H1 (cell line): ENCODE measurements at regions not wholly inside any gene's neighbourhood (a gene's known extent, or its start where the extent isn't known, plus 50 kb on each side); places are given as distances from the start of the nearest gene placed in this dataset.

Experiments
- EGR1 ChIP-seq: IDR thresholded peaks from 2 replicates; pipeline ENCODE4 v1.6.1; 2011; ENCODE audit warnings: low read depth, low read length, borderline replicate concordance
- EP300 ChIP-seq, 2 experiments: IDR thresholded peaks; 1 replicate in 1 of 2; 2 replicates in 1 of 2; pipeline ENCODE4 v1.6.1; 2011 to 2012; ENCODE audit warnings: low read depth in 2 of 2, low read length in 2 of 2, mild to moderate bottlenecking in 2 of 2, borderline replicate concordance in 1 of 2, inconsistent platforms in 1 of 2, moderate library complexity in 1 of 2
- EZH2 ChIP-seq: fragments of 200-600 bp; sonication (generic); IDR thresholded peaks from 2 replicates; pipeline ENCODE4 v1.7.1; 2012; ENCODE audit warnings: low read depth, mild to moderate bottlenecking, moderate library complexity, low read length, inconsistent platforms; ENCODE audit not compliant: severe bottlenecking
- HDAC2 ChIP-seq, 2 experiments: fragments of 300-600 bp in 1 of 2; sonication (generic) in 1 of 2; IDR thresholded peaks; 2 replicates each; pipeline ENCODE4 v1.6.1; 2011 to 2012; ENCODE audit warnings: low read depth in 2 of 2, low read length in 2 of 2, mild to moderate bottlenecking in 2 of 2, moderate library complexity in 2 of 2, borderline replicate concordance in 1 of 2, inconsistent platforms in 1 of 2
- JUN ChIP-seq: IDR thresholded peaks from 2 replicates; pipeline ENCODE4 v1.6.1; 2011; ENCODE audit warnings: low read depth, mild to moderate bottlenecking, improper control_type of control experiment, low read length
- JUND ChIP-seq: IDR thresholded peaks from 2 replicates; pipeline ENCODE4 v1.6.1; 2011; ENCODE audit warnings: mild to moderate bottlenecking, improper control_type of control experiment, low read length
- PHF8 ChIP-seq: fragments of 200-600 bp; sonication (generic); conservative IDR thresholded peaks from 2 replicates; pipeline ENCODE4 v1.7.1; 2012; ENCODE audit warnings: low read depth, mild to moderate bottlenecking, inconsistent platforms, low read length, moderate library complexity
- POLR2A ChIP-seq, 2 experiments: IDR thresholded peaks; 1 replicate in 1 of 2; 2 replicates in 1 of 2; pipeline ENCODE4 v1.6.1; 2011; ENCODE audit warnings: low read depth in 2 of 2, low read length in 2 of 2, mild to moderate bottlenecking in 2 of 2; ENCODE audit errors: control extremely low read depth in 1 of 2
- POLR2AphosphoS5 ChIP-seq: IDR thresholded peaks from 2 replicates; pipeline ENCODE4 v1.6.1; 2011; ENCODE audit warnings: low read depth, low read length
- RAD21 ChIP-seq, 2 experiments: IDR thresholded peaks in 1 of 2; conservative IDR thresholded peaks in 1 of 2; 2 replicates each; pipeline ENCODE4 v1.6.1; 2011; ENCODE audit warnings: low read depth in 2 of 2, low read length in 2 of 2, improper control_type of control experiment in 1 of 2, inconsistent platforms in 1 of 2, mild to moderate bottlenecking in 1 of 2, moderate library complexity in 1 of 2
- SUZ12 ChIP-seq: fragments of 200-600 bp; sonication (generic); IDR thresholded peaks from 2 replicates; pipeline ENCODE4 v1.6.1; 2012; ENCODE audit warnings: mild to moderate bottlenecking, inconsistent platforms, low read length, moderate library complexity, mixed read lengths
- TF ChIP-seq, protein P1 (sequence below), 3 experiments: IDR thresholded peaks; 1 replicate in 2 of 3; 2 replicates in 1 of 3; pipeline versions ENCODE4 v1.5.1 to v1.6.1; 2011; ENCODE audit warnings: low read length in 3 of 3, mild to moderate bottlenecking in 3 of 3, inconsistent platforms in 2 of 3, low read depth in 1 of 3, moderate library complexity in 1 of 3; ENCODE audit not compliant: insufficient read depth in 1 of 3; ENCODE audit errors: control extremely low read depth in 1 of 3

DNA sequence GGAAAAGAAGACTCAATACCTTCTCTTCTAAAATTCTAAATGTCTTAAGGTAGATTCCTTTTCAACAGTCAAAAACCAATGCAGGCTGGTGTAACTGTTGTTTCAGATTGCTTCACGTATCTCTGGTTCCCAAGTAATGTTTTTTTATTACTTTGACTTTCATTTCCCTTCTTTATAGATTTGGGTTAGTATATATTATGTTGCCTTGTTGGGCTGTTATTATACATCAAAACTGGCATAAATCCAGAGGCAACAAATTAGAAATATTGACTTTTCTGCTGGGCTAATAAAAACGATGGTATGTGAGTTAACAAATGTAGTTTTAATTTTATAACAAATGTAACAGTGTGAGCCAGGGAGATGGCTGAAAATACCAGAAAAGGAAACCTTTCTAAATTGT lies 444.7 kb upstream of the TENM3 start:
- TF ChIP-seq JUND: no peak
- TF ChIP-seq HDAC2 (IDR thresholded peaks at IDR 0.05; ENCODE audit: borderline replicate concordance in 1 of 2, low read depth in 2 of 2, low read length in 2 of 2): no peak
- no peak for TF ChIP-seq EZH2
- no peak for TF ChIP-seq EGR1
- no peak for TF ChIP-seq RAD21 (IDR thresholded peaks at IDR 0.05 in 1 of 2, conservative IDR thresholded peaks at IDR 0.05 in 1 of 2; ENCODE audit: low read depth in 2 of 2, low read length in 2 of 2)
- TF ChIP-seq, protein P1, sequence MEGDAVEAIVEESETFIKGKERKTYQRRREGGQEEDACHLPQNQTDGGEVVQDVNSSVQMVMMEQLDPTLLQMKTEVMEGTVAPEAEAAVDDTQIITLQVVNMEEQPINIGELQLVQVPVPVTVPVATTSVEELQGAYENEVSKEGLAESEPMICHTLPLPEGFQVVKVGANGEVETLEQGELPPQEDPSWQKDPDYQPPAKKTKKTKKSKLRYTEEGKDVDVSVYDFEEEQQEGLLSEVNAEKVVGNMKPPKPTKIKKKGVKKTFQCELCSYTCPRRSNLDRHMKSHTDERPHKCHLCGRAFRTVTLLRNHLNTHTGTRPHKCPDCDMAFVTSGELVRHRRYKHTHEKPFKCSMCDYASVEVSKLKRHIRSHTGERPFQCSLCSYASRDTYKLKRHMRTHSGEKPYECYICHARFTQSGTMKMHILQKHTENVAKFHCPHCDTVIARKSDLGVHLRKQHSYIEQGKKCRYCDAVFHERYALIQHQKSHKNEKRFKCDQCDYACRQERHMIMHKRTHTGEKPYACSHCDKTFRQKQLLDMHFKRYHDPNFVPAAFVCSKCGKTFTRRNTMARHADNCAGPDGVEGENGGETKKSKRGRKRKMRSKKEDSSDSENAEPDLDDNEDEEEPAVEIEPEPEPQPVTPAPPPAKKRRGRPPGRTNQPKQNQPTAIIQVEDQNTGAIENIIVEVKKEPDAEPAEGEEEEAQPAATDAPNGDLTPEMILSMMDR (IDR thresholded peaks at IDR 0.05; ENCODE audit: control extremely low read depth in 1 of 3, insufficient read depth in 1 of 3, low read depth in 1 of 3, low read length in 3 of 3): no peak
- no peak for TF ChIP-seq EP300 (IDR thresholded peaks at IDR 0.05; ENCODE audit: borderline replicate concordance in 1 of 2, low read depth in 2 of 2, low read length in 2 of 2)
- no peak for TF ChIP-seq POLR2AphosphoS5
- no peak for TF ChIP-seq PHF8
- TF ChIP-seq POLR2A (IDR thresholded peaks at IDR 0.05; ENCODE audit: control extremely low read depth in 1 of 2, low read depth in 2 of 2, low read length in 2 of 2): no peak
- no peak for TF ChIP-seq JUN
- no peak for TF ChIP-seq SUZ12
